C4-2B (cell line): ENCODE measurements at regions not wholly inside any gene's neighbourhood (a gene's known extent, or its start where the extent isn't known, plus 50 kb on each side); places are given as distances from the start of the nearest gene placed in this dataset.

Experiments
- CTCF ChIP-seq: fragments of 450-650 bp; conservative IDR thresholded peaks from 2 replicates; pipeline ENCODE4 v1.5.1; 2017; ENCODE audit warnings: mild to moderate bottlenecking
- ZFX ChIP-seq: fragments of 450-650 bp; IDR thresholded peaks from 2 replicates; pipeline ENCODE4 v1.6.1; 2017

- TF ChIP-seq CTCF = peak; percentile 53
- no peak for TF ChIP-seq ZFX
These were observed 210.4 kb downstream of the CENPW start for GRCh38 chr6:126550323-126550722.
